ENCODE measurements at regions not wholly inside any gene's neighbourhood (a gene's known extent, or its start where the extent isn't known, plus 50 kb on each side); places are given as distances from the start of the nearest gene placed in this dataset.

- TF ChIP-seq CTCF (conservative IDR thresholded peaks at IDR 0.05; ENCODE audit: low read length) = no peak
- TF ChIP-seq EZH2phosphoT487 (IDR thresholded peaks at IDR 0.05; ENCODE audit: borderline replicate concordance, low read depth, low read length) = no peak
Observed at GRCh38 chr5:38009749-38010358, 170.0 kb upstream of the GDNF start.

Data from OCI-LY7 (cell line).